BLaER1 (cell line): ENCODE measurements at regions not wholly inside any gene's neighbourhood (a gene's known extent, or its start where the extent isn't known, plus 50 kb on each side); places are given as distances from the start of the nearest gene placed in this dataset.

Experiments used
- H3K27ac ChIP-seq: shearing (Covaris generic); formaldehyde crosslinking; 2 replicates; pipeline ENCODE4 v1.8.1; 2022
- H3K27me3 ChIP-seq: shearing (Covaris generic); formaldehyde crosslinking; 2 replicates; pipeline ENCODE4 v1.8.1; 2022
- H3K36me3 ChIP-seq: shearing (Covaris generic); formaldehyde crosslinking; 2 replicates; pipeline ENCODE4 v1.8.1; 2022
- H3K4me1 ChIP-seq: shearing (Covaris generic); formaldehyde crosslinking; 2 replicates; pipeline ENCODE4 v1.8.1; 2022
- H3K4me2 ChIP-seq: shearing (Covaris generic); formaldehyde crosslinking; 2 replicates; pipeline ENCODE4 v1.8.1; 2022
- H3K4me3 ChIP-seq: shearing (Covaris generic); formaldehyde crosslinking; 2 replicates; pipeline ENCODE4 v1.8.1; 2022
- H3K9ac ChIP-seq: shearing (Covaris generic); formaldehyde crosslinking; 2 replicates; pipeline ENCODE4 v1.8.1; 2022
- H3K9me3 ChIP-seq: shearing (Covaris generic); formaldehyde crosslinking; 2 replicates; pipeline ENCODE4 v1.8.1; 2022
- H4K20me1 ChIP-seq: shearing (Covaris generic); formaldehyde crosslinking; 2 replicates; pipeline ENCODE4 v1.8.1; 2022
- Cebpa-rat ChIP-seq: shearing (Covaris generic); IDR thresholded peaks from 2 replicates; pipeline ENCODE4 v1.8.1; 2022

- Histone ChIP-seq H3K27me3 (no peaks in the 10 kb centered on the region), H4K20me1 (no peaks in the 10 kb centered on the region), H3K9me3 (no peaks in the 10 kb centered on the region), H3K4me3 (no peak overlapping the region), H3K36me3 (no peaks in the 10 kb centered on the region), H3K4me1 (0 out of 2 replicates have a peak, but pooled peaks cover 6% of the 10 kb centered on the region), H3K9ac (no peak overlapping the region), H3K4me2 (no peak overlapping the region), H3K27ac (no peak overlapping the region)
- no peak for TF ChIP-seq Cebpa-rat
Observed at GRCh38 chr20:43846516-43846905, 68.1 kb upstream of the TOX2 start.

GRCh38 chr20:43844778-43845614, 69.7 kb upstream of the TOX2 start:
- H4K20me1 ChIP-seq: no peaks in the 10 kb centered on the region
- no peaks in the 10 kb centered on the region for H3K36me3 ChIP-seq
- no peaks in the 10 kb centered on the region for H3K9me3 ChIP-seq
- no peak overlapping the region for H3K27ac ChIP-seq
- H3K9ac ChIP-seq: no peak overlapping the region
- no peak for TF ChIP-seq Cebpa-rat
- 0 out of 2 replicates have a peak, but pooled peaks cover 8% of the 10 kb centered on the region for H3K4me1 ChIP-seq
- H3K4me3 ChIP-seq: no peak overlapping the region
- H3K4me2 ChIP-seq: no peak overlapping the region
- H3K27me3 ChIP-seq: no peaks in the 10 kb centered on the region

- H3K36me3 ChIP-seq: no peaks in the 10 kb centered on the region
- no peaks in the 10 kb centered on the region for H3K9me3 ChIP-seq
- no peak overlapping the region for H3K9ac ChIP-seq
- no peak overlapping the region for H3K27ac ChIP-seq
- H4K20me1 ChIP-seq: no peaks in the 10 kb centered on the region
- TF ChIP-seq Cebpa-rat: no peak
- no peak overlapping the region for H3K4me2 ChIP-seq
- H3K4me1 ChIP-seq: 0 out of 2 replicates have a peak, but pooled peaks cover 3% of the 10 kb centered on the region
- no peaks in the 10 kb centered on the region for H3K27me3 ChIP-seq
- H3K4me3 ChIP-seq: no peak overlapping the region
Observed at GRCh38 chr20:43843965-43844660, 70.5 kb upstream of the TOX2 start.

GRCh38 chr20:43843096-43843964, 71.3 kb upstream of the TOX2 start:
- H3K9ac ChIP-seq: no peak overlapping the region
- no peak overlapping the region for H3K4me2 ChIP-seq

GRCh38 chr20:43842126-43843020, 72.3 kb upstream of the TOX2 start:
- TF ChIP-seq Cebpa-rat: no peak
- no peaks in the 10 kb centered on the region for H3K27me3 ChIP-seq
- no peak overlapping the region for H3K9ac ChIP-seq
- no peak overlapping the region for H3K4me2 ChIP-seq
- H3K27ac ChIP-seq: no peak overlapping the region
- H3K9me3 ChIP-seq: no peaks in the 10 kb centered on the region
- no peak overlapping the region for H3K4me3 ChIP-seq
- H3K36me3 ChIP-seq: no peaks in the 10 kb centered on the region
- H3K4me1 ChIP-seq: peaks cover 11% of the 10 kb centered on the region; the same call in 1 of the 2 replicates
- H4K20me1 ChIP-seq: no peaks in the 10 kb centered on the region

More at GRCh38 chr20:43843096-43843964, 71.3 kb upstream of the TOX2 start:
- no peak for TF ChIP-seq Cebpa-rat
- Histone ChIP-seq H3K36me3 (no peaks in the 10 kb centered on the region), H3K27ac (no peak overlapping the region), H3K4me1 (peaks cover 8% of the 10 kb centered on the region; the same call in 1 of the 2 replicates), H3K9me3 (no peaks in the 10 kb centered on the region), H3K27me3 (no peaks in the 10 kb centered on the region), H4K20me1 (no peaks in the 10 kb centered on the region), H3K4me3 (no peak overlapping the region)

GRCh38 chr20:43840382-43841070, 74.1 kb upstream of the TOX2 start:
- no peak overlapping the region for H3K27ac ChIP-seq
- H3K4me1 ChIP-seq: peaks cover 11% of the 10 kb centered on the region; the same call in 1 of the 2 replicates
- TF ChIP-seq Cebpa-rat: no peak
- no peak overlapping the region for H3K4me3 ChIP-seq
- H4K20me1 ChIP-seq: no peaks in the 10 kb centered on the region
- H3K36me3 ChIP-seq: no peaks in the 10 kb centered on the region
- H3K9ac ChIP-seq: no peak overlapping the region
- no peaks in the 10 kb centered on the region for H3K27me3 ChIP-seq
- no peaks in the 10 kb centered on the region for H3K9me3 ChIP-seq
- no peak overlapping the region; the same call in 1 of the 2 replicates for H3K4me2 ChIP-seq

- peaks cover 11% of the 10 kb centered on the region; the same call in 1 of the 2 replicates for H3K4me1 ChIP-seq
- TF ChIP-seq Cebpa-rat: no peak
- H3K4me2 ChIP-seq: no peak overlapping the region
- no peaks in the 10 kb centered on the region for H3K36me3 ChIP-seq
- no peaks in the 10 kb centered on the region for H3K9me3 ChIP-seq
- no peak overlapping the region for H3K4me3 ChIP-seq
- H3K27ac ChIP-seq: no peak overlapping the region
- H3K27me3 ChIP-seq: no peaks in the 10 kb centered on the region
- no peak overlapping the region for H3K9ac ChIP-seq
- no peaks in the 10 kb centered on the region for H4K20me1 ChIP-seq
Observed at GRCh38 chr20:43839793-43840199, 74.9 kb upstream of the TOX2 start.

GRCh38 chr20:43838703-43839060, 76.0 kb upstream of the TOX2 start:
- no peak overlapping the region for H3K27ac ChIP-seq
- TF ChIP-seq Cebpa-rat: no peak

More at GRCh38 chr20:43838703-43839060, 76.0 kb upstream of the TOX2 start:
- Histone ChIP-seq H3K9me3 (no peaks in the 10 kb centered on the region), H3K4me3 (no peak overlapping the region), H3K4me2 (peak overlapping the region; percentile 23; the same call in 1 of the 2 replicates), H3K4me1 (peaks cover 11% of the 10 kb centered on the region; the same call in 1 of the 2 replicates), H3K9ac (no peak overlapping the region), H4K20me1 (no peaks in the 10 kb centered on the region), H3K36me3 (no peaks in the 10 kb centered on the region), H3K27me3 (no peaks in the 10 kb centered on the region)
